NCI-H345 treated with DMSO at 0.1 percent for 48 hours (cell line): ENCODE measurements at regions not wholly inside any gene's neighbourhood (a gene's known extent, or its start where the extent isn't known, plus 50 kb on each side); places are given as distances from the start of the nearest gene placed in this dataset.

Experiments
- DNase-seq: peaks from one replicate; lab custom pipeline; 2025; ENCODE audit not compliant: unreplicated experiment; lab: John Stamatoyannopoulos, UW

- DNase-seq: no peak
Observed at GRCh38 chr12:64998371-64999147, 122.5 kb downstream of the WIF1 start.

DNA sequence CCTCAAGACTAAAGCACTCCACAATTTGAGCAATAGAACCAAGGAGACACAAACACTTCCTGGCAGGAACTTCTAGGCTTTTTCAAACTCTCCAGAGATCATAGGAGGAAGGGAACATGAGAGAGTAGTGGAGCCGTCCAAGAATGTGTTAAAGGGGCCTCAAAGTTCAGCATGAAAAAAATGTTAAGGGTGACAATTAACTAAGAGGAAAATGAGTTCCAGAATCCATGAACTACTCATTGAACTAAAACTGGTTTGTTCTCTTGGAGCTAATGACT lies 122.0 kb downstream of the WIF1 start:
- DNase-seq: no peak
